ENCODE measurements at regions not wholly inside any gene's neighbourhood (a gene's known extent, or its start where the extent isn't known, plus 50 kb on each side); places are given as distances from the start of the nearest gene placed in this dataset.
A peak's percentile ranks its signal among the peaks of the same experiment; 100 is the strongest.

- DNase-seq (ENCODE audit: extremely low read depth in 1 of 11, low read depth in 9 of 11, low spot score in 4 of 11) = no peak
Observed at GRCh38 chr10:10865913-10866312, 151.8 kb upstream of the CELF2 start.

- DNase-seq (ENCODE audit: extremely low read depth in 1 of 11, low read depth in 9 of 11, low spot score in 4 of 11) = no peak
Observed at GRCh38 chr10:10869592-10869991, 148.1 kb upstream of the CELF2 start.

DNA sequence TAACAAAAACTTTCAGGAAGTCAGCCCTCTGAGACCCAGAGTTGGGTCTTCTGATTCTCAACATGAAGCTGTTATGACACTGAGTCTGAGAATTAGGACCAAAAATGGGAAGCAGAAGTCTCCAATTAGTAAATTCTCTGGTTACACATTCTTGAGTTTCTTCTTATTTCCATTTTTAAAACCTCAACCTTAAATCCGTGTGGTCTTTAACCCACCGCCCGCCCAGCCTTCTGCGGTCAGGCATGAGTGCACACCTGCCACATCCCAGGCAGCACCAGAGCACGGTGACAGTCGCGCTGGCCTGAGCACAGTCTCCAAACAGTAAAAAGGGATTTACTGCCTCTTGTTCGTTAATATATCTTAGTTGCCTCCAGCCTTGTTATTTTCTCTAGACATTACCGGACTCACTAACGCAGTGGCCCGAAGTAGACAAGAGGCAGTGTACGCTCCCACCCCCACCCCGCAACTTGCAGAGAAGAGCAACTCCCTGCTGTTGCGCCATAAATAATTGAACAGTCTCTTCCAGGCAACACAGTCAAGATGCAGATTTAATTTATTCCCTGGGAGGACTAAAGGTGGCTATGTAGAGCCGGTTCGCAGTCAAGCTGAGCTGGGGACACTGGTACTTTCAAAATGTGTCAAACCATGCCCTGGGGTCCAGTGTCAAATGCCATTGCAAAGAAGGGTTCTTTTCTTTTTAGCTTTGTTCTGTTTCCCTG is 147.0 kb upstream of the CELF2 start:
- peak in 9 of 11 donors; percentile 38 to 80 (median 65) for DNase-seq (ENCODE audit: extremely low read depth in 1 of 11, low read depth in 9 of 11, low spot score in 4 of 11)

DNA sequence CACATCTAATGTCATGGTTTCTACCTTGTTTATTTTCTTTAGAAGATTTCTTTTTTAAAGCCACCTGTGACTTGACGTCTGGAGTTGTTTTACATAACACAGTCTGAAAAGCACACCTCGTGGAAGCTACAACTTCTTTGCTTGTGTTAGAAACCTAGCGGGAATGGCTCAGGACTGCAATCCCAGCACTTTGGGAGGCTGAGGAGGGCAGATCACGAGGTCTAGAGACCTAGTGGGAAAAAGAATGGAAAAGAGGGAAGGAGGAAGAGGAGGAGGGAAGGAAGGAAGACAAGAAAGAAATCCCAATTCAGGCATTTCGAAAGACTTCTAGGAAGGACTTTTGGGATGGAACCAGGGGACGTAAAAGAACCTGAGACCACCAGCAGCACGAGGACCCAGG is 146.3 kb upstream of the CELF2 start:
- DNase-seq (ENCODE audit: extremely low read depth in 1 of 11, low read depth in 9 of 11, low spot score in 4 of 11) = no peak

DNA sequence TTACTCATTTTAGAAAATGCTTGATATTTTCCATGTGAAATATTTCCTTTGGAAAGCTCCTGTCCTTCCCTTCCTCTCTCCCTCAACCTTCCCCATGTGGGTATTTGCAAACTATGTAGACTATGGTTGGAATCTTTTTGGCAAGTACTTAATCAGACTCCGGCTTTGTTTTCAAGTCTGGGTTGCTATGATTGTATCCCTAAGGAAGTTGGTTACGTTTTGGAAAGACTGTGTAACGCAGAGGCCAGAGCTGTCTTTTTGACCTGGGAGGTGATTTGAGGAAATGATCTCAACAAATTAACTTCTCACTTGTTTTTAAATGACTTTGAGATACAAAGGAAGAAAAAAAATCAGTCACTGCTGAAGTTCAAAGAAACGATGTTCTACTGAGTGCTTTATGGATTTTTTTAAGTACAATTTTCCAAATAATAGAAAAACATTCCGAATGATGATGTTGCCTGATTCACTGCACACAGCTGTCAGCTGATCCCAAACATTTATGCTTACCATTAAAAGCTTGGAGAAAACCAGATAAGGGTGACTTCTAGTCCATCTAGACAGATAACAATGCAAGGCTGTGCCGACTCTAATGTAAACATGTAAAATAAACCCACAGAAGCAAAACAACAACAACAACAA is 145.5 kb upstream of the CELF2 start:
- DNase-seq (ENCODE audit: extremely low read depth in 1 of 11, low read depth in 9 of 11, low spot score in 4 of 11) = peak in 2 of 11 donors; percentile 40 to 48

DNA sequence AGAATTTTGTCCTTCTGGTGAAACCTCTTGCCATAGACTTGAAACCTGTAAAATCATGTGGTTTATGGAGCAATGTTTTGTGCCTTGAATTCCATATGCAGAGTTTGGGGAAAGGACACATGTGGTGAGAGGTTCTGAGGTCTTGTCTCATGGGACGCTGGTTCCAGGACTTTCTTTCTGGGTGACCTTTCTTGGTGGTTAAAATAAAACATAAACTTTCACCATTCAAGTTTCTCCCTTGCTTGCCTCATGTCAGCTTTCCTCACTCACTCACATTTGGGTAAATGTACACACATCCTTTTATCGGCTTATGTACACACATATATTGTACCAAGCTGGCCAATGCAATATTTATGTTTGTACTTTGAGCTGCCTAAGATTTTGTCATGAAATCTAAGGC is 144.9 kb upstream of the CELF2 start:
- DNase-seq (ENCODE audit: extremely low read depth in 1 of 11, low read depth in 9 of 11, low spot score in 4 of 11) = no peak

- no peak for DNase-seq (ENCODE audit: extremely low read depth in 1 of 11, low read depth in 9 of 11, low spot score in 4 of 11)
Observed at GRCh38 chr10:10873289-10873688, 144.4 kb upstream of the CELF2 start.

- no peak for DNase-seq (ENCODE audit: extremely low read depth in 1 of 11, low read depth in 9 of 11, low spot score in 4 of 11)
Observed at GRCh38 chr10:10873915-10874314, 143.8 kb upstream of the CELF2 start.

GRCh38 chr10:10878963-10879362 is 138.7 kb upstream of the CELF2 start:
- peak in 1 of 11 donors; percentile 29 for DNase-seq (ENCODE audit: extremely low read depth in 1 of 11, low read depth in 9 of 11, low spot score in 4 of 11)

- DNase-seq (ENCODE audit: extremely low read depth in 1 of 11, low read depth in 9 of 11, low spot score in 4 of 11) = no peak
Observed at GRCh38 chr10:10881117-10881813, 136.4 kb upstream of the CELF2 start.

- no peak for DNase-seq (ENCODE audit: extremely low read depth in 1 of 11, low read depth in 9 of 11, low spot score in 4 of 11)
Observed at GRCh38 chr10:10883737-10884136, 133.9 kb upstream of the CELF2 start.

DNA sequence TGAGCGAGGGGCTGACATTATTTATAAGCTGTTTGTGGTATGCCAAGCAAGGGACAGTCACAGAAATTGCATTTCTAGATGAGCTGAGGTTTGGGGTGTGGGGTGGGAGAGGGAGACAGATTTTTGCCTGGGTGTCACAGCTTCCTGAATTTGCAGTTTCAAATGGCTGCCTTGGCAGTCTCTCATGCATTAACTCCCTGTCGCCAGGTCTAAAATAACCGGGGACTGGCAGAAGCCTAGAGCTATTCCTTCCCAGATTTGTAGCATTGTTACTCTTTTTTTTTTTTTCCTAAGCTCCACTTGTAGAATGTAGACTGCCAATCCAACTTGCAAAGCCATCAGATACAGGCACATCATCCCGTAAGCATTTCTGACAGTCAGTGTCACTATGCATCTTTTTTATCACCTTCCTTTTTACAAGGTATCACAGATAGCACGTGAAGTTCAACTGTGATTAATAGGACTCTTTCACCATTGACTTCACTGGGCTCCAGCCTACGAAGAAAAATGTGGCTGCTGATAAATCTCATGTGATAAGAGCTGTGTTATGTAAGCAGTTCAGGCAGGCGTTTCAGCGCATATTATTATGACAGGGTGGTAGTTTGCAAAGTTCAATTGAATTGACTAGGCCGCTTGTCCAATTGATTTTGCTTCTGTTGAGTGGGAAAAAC is 130.7 kb upstream of the CELF2 start:
- DNase-seq (ENCODE audit: extremely low read depth in 1 of 11, low read depth in 9 of 11, low spot score in 4 of 11) = no peak

DNA sequence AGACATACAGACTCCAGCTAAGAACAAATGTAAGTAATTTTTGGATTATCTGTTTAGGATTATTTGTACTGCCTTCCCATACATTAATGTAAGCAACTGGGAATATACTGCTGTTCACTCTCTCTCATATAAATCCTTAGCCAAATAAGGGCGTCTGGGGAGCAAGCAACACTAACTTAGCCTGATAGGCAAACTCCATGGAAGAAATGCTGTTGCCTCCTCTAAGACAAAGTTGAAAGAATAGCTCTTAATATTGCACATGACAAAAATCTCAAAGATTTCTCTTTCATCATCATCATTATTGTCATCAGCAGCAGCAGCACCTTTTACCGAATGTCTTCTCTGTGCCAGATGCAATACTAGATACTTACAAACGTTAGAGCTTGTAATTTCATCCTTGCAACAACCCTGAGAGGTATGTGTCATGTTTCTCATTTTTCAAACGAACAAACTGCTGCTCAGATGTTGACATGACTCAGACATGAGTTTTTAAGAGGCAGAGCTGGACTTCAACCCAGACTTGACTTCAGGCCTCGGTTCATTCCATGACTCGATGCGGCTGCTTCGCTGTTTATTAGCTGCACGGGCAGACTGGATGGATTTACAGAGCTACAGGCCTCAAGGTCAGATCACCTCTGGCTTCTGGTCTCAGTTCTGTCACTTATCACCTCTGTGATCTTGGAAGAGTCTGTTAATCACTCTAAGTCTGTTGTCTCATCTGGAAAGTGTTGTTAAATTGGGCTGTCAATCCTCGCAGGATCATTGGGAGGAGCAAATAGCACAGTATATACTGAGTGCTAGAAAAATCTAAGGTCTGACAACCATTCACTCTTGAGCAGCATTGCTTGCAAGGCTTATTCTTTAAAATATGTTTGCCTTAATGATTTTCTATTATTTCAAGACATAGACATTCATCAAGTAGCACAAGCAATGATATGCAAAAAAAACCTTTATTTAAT is 126.3 kb upstream of the CELF2 start:
- no peak for DNase-seq (ENCODE audit: extremely low read depth in 1 of 11, low read depth in 9 of 11, low spot score in 4 of 11)

GRCh38 chr10:10892290-10892875 is 125.3 kb upstream of the CELF2 start:
- DNase-seq (ENCODE audit: extremely low read depth in 1 of 11, low read depth in 9 of 11, low spot score in 4 of 11) = no peak

GRCh38 chr10:10897400-10897799 is 120.3 kb upstream of the CELF2 start:
- no peak for DNase-seq (ENCODE audit: extremely low read depth in 1 of 11, low read depth in 9 of 11, low spot score in 4 of 11)

DNA sequence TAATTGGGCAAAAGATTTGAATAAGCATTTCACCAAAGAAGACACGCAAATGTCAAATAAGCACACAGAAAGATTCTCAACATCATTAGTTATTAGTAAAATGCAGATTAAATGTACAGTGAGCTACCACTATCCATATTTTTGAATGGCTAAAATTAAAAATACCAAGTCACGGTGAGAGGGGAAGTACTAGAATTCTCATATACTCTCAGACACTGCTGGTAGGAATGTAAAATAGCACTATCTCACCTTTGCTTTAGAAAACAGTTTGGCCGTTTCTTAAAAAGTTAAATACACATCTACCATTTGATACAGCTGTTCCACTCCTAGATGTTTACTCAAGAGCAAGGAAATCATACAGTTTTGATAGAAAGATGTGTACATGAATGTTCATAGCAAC is 115.8 kb upstream of the CELF2 start:
- no peak for DNase-seq (ENCODE audit: extremely low read depth in 1 of 11, low read depth in 9 of 11, low spot score in 4 of 11)

DNA sequence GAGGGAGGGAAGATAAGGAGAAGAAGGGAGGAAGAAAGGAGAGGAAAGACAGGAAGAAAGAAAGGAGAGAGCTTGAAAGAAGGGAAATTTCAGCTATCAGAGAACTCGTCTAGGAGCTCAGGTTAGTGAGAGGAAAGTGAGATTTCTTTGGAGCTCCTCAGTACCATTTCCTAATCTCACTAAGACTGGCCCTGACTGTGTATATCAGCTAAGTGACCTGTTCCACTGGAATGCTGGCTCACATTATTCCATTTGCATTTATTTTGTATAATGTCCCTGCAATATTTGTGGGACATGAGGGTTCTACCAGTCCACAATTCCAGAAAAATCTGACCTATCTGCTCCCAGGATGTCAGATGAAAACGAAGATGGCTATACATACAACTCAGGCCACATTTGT is 114.7 kb upstream of the CELF2 start:
- no peak for DNase-seq (ENCODE audit: extremely low read depth in 1 of 11, low read depth in 9 of 11, low spot score in 4 of 11)

DNA sequence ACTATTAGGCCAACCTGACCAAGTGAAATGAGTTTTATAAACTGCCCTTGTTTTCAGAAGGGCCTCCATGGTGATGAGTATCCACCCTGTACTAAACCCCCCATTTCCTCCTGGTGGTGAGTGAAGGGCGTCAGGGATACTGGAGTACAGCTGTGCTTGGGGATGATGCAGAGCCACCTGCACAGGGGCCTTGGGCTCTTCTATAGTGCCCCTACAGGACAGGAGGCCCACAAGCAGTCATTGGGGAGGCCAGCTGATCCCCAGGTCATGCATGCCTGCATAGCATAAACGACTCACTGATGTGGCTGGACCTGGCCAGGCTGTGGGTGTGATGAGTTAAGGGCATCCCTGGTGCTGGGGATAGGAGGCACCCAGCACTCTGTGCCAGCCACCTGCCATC is 114.1 kb upstream of the CELF2 start:
- DNase-seq (ENCODE audit: extremely low read depth in 1 of 11, low read depth in 9 of 11, low spot score in 4 of 11) = no peak

Data from renal cortex interstitium (tissue), 11 donors.